T47D (cell line): ENCODE measurements at regions not wholly inside any gene's neighbourhood (a gene's known extent, or its start where the extent isn't known, plus 50 kb on each side); places are given as distances from the start of the nearest gene placed in this dataset.

Experiments used
- DNase-seq, 2 experiments: peaks; one replicate each; pipeline versions ENCODE4 v3.0.0 to v3.0.0-alpha.2; 2011 to 2012; ENCODE audit warnings: low read depth in 1 of 2, low spot score in 1 of 2
- JUND ChIP-seq: IDR thresholded peaks from 2 replicates; pipeline ENCODE4 v1.6.1; 2012; ENCODE audit warnings: low read depth
- in situ Hi-C: cut with HindIII; loops from 2 replicates; pipeline ENCODE4 v1.10.0; 2016; ENCODE audit warnings: low sequenced_read_pairs, low pct_unique_long_range_greater_than_20kb

- no peak for DNase-seq
- TF ChIP-seq JUND: no peak
- in situ Hi-C loops: no loop called here
Observed at GRCh38 chr1:213464786-213465460, 413.9 kb downstream of the RPS6KC1 start.

GRCh38 chr1:213466541-213466940 lies 415.5 kb downstream of the RPS6KC1 start:
- DNase-seq: no peak
- in situ Hi-C loops: no loop called here
- no peak for TF ChIP-seq JUND

DNA sequence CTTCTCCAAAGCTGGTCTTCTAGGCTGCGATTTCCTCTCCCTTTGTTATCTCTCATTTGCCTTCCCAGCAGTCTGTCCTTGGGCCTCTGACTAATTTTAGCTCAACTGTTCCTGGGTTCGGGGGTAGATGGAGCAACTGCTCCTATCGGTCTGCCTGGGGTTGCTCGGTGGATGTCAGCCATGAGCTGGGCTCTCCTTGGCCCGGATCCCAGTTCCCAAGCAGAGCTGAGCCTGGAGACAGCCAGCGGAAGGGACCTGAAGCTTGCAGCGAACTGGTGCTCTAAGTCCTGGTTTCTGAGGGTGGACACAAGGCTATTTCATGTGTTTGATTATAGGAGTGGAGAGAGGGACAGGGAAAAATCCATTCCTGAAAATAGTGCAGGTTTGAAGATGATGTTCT lies 423.0 kb downstream of the RPS6KC1 start:
- in situ Hi-C loops: no loop called here
- no peak for TF ChIP-seq JUND
- no peak for DNase-seq

- TF ChIP-seq JUND: no peak
- in situ Hi-C loops: no loop called here
Observed at GRCh38 chr1:213481395-213481794, 430.4 kb downstream of the RPS6KC1 start.

DNA sequence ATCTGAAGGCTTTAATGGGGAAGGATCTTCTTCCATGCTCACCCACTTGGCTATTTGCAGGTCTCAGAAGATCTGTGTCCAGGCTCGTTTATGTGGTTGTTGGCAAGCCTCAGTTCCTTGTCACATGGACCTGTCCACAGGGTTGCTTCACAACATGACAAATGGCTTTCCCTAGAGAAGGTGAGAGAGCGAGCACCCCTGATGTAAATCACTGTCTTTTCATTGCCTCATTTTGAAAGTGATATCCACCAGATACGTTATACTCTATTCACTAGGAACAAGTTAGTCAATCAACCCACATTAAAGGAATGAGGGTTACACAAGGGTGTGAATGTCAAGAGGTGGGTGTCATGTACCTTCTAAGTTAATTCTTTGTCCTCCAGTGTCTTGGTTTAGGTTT lies 433.3 kb downstream of the RPS6KC1 start:
- DNase-seq: no peak
- no peak for TF ChIP-seq JUND
- in situ Hi-C loops: no loop called here

More at GRCh38 chr1:213481395-213481794, 430.4 kb downstream of the RPS6KC1 start:
- DNase-seq: no peak

- TF ChIP-seq JUND: no peak
- in situ Hi-C loops: no loop called here
- no peak for DNase-seq
Observed at GRCh38 chr1:213484758-213485157, 433.7 kb downstream of the RPS6KC1 start.

GRCh38 chr1:213486488-213486887 lies 435.4 kb downstream of the RPS6KC1 start:
- in situ Hi-C loops: no loop called here
- DNase-seq: no peak
- no peak for TF ChIP-seq JUND

DNA sequence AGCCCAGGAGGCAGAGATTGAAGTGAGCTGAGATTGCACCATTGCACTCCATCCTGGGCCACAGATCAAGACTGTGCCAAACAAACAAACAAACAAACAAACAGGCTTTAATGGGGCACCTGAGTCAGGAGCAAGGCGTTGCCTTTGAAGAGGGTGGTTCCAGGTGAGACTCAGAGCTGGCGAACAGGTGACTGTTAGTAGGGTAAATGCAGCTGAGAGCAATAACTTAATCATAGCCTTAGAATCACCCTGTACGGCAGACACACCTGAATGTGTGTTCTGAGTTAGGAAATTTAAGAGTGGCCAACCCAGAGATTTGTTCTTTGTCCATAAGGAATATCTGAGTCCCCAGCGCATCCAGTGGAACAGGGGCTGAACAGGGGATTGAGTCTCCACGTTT lies 440.4 kb downstream of the RPS6KC1 start:
- no peak for TF ChIP-seq JUND
- DNase-seq: no peak
- in situ Hi-C loops: no loop called here

GRCh38 chr1:213492161-213493041 lies 441.4 kb downstream of the RPS6KC1 start:
- in situ Hi-C loops: no loop called here
- no peak for DNase-seq
- no peak for TF ChIP-seq JUND

DNA sequence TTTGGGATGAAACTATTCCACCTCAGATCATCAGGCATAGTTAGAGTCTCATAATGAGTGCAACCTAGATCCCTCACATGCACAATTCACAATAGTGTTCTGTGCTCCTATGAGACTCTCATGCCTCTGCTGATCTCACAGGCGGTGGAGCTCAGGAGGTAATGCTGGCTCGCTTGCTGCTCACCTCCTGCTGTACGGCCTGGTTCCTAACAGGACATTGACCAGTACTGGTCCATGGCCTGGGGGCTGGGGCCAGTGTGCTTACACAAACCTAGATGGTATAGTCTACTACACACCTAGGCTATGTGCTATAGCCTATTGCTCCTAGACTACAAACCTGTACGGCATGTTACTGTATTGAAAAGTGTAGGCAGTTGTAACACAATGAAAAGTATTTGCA lies 448.4 kb downstream of the RPS6KC1 start:
- in situ Hi-C loops: no loop called here
- TF ChIP-seq JUND: no peak
- no peak for DNase-seq

- in situ Hi-C loops: no loop called here
- DNase-seq: no peak
- TF ChIP-seq JUND: no peak
Observed at GRCh38 chr1:213507472-213508223, 456.6 kb downstream of the RPS6KC1 start.

DNA sequence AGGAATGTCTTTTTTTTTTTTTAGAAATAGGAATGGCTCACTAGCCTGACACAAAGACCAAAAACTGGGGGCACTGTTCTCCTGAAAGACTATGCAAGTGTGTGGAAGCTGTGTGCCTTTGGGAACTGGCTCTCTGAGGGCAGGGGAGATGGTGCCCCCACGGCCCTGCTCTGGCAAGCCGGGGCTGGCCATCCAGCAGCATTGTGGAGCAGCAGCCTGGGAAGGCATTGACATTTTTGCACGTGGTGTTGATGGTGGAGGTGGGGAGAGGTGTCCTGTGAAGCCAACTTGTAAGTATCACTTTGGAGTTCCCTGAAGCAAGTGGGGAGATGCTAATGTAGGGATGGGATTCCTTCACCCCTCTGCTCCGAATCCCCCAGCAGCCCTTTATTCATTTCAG lies 460.1 kb downstream of the RPS6KC1 start:
- in situ Hi-C loops: no loop called here
- DNase-seq: no peak
- TF ChIP-seq JUND: no peak

GRCh38 chr1:213512316-213512715 lies 461.3 kb downstream of the RPS6KC1 start:
- in situ Hi-C loops: no loop called here
- DNase-seq: no peak
- no peak for TF ChIP-seq JUND
